ENCODE measurements at regions not wholly inside any gene's neighbourhood (a gene's known extent, or its start where the extent isn't known, plus 50 kb on each side); places are given as distances from the start of the nearest gene placed in this dataset.

- TF ChIP-seq CTCF (IDR thresholded peaks at IDR 0.05) (no peak), POLR2A (IDR thresholded peaks at IDR 0.05) (no peak)
Measured at GRCh38 chr10:131009791-131010190, 301.7 kb downstream of the TCERG1L start.

Data from Peyer's patch (tissue), 4 donors.